ENCODE measurements at regions not wholly inside any gene's neighbourhood (a gene's known extent, or its start where the extent isn't known, plus 50 kb on each side); places are given as distances from the start of the nearest gene placed in this dataset.

- TF ChIP-seq TAF1 (IDR thresholded peaks at IDR 0.05; ENCODE audit: low read depth) (no peak), CREB1 (IDR thresholded peaks at IDR 0.05; ENCODE audit: low read depth) (no peak), NFIC (IDR thresholded peaks at IDR 0.05) (no peak), MAX (IDR thresholded peaks at IDR 0.05) (no peak), ZBTB7A (IDR thresholded peaks at IDR 0.05; ENCODE audit: low read depth) (no peak), EGR1 (IDR thresholded peaks at IDR 0.05) (no peak), YY1 (IDR thresholded peaks at IDR 0.05; ENCODE audit: low read depth) (no peak), CEBPB (IDR thresholded peaks at IDR 0.05) (no peak), RAD21 (IDR thresholded peaks at IDR 0.05; ENCODE audit: low read depth) (no peak), TCF12 (IDR thresholded peaks at IDR 0.05; ENCODE audit: low read depth) (no peak), USF1 (IDR thresholded peaks at IDR 0.05) (no peak), TEAD4 (IDR thresholded peaks at IDR 0.05) (no peak)
Measured at GRCh38 chr20:21609221-21609620, 95.4 kb upstream of the NKX2-2 start.

Measured in Ishikawa (cell line).